Mammary epithelial cell (primary cell): ENCODE measurements at regions not wholly inside any gene's neighbourhood (a gene's known extent, or its start where the extent isn't known, plus 50 kb on each side); places are given as distances from the start of the nearest gene placed in this dataset.

ENCODE experiments used
- CTCF ChIP-seq, 2 donors: IDR thresholded peaks in 1 of 2; conservative IDR thresholded peaks in 1 of 2; 2 replicates each; pipeline ENCODE4 v1.5.1; 2011 to 2012; ENCODE audit warnings: inconsistent platforms in 2 of 2, low read length in 2 of 2, mild to moderate bottlenecking in 2 of 2, control low read depth in 1 of 2, low read depth in 1 of 2; ENCODE audit not compliant: insufficient read depth in 1 of 2; ENCODE audit errors: extremely low read depth in 1 of 2
- EZH2 ChIP-seq: IDR thresholded peaks from 2 replicates; pipeline ENCODE4 v1.6.1; 2012; ENCODE audit warnings: low read length, inconsistent platforms, borderline replicate concordance

- TF ChIP-seq EZH2 (no peak), CTCF (conservative IDR thresholded peaks at IDR 0.05 in 1 of 2, IDR thresholded peaks at IDR 0.05 in 1 of 2; ENCODE audit: extremely low read depth in 1 of 2, insufficient read depth in 1 of 2, low read depth in 1 of 2, low read length in 2 of 2) (no peak)
Measured at GRCh38 chr9:120197605-120198004, 382.4 kb downstream of the CDK5RAP2 start.
